ENCODE measurements at regions not wholly inside any gene's neighbourhood (a gene's known extent, or its start where the extent isn't known, plus 50 kb on each side); places are given as distances from the start of the nearest gene placed in this dataset.

DNA sequence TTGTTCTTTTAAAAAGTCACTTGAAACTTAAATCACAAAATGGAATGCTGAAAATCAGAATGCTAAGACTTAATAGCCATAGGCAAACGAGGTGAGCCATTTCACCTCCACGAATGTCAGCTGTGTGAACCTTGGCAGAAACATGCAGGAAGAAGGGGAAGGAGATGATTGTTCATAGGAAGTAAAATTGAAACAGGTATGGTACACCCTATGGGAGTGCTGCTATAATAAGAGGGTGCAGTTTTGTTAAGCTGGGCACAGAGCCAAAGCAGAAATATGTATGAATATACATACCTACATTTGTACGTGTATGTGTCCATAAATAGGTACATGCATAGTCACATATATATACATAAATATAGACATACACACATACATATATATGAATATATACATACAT is 51.0 kb upstream of the SPINK5 start:
- intact Hi-C loops (cut with DNase I), result no loop called here

DNA sequence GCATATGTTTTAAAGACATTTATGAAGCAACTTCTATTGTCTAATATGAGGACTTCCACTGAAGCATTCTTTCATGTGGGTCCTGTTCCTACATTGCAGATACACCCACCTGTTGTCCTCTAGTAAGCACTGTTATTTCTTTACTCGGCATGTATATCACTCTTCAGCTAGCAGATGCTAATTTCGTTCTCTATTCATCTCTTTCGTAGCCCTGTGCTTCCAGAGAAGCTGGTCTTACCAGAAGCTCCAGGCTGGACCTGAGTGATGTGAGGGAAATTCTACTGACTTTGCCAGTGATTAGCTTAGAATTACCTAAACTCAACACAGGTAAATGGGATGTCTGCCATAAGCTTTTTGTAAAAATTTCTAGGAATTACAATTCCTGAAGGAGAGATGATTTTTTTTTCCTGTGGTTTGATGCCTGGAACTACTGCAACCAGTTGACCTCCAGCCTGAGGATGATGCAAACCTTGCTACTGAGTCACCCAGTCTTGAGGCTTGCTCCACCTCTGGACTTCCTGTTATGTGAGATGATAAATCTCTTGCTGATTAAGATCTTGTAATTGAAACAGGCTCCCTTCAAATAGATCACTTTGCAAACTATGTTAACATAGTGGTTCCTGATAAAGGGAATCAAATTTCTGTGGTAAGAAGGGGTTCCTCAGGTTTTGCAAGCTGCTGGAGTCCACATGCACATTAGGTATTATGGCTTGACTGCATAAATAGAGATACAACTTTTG is 52.2 kb upstream of the SPINK5 start:
- DNase-seq, result no peak
- intact Hi-C loops (cut with DNase I), result no loop called here
- ATAC-seq (ENCODE audit: poor library complexity), result no peak

More for the DNA sequence above, 51.0 kb upstream of the SPINK5 start:
- ATAC-seq (ENCODE audit: poor library complexity) (no peak), DNase-seq (no peak)

GRCh38 chr5:148005788-148006520 is 57.8 kb upstream of the SPINK5 start:
- DNase-seq (no peak), ATAC-seq (ENCODE audit: poor library complexity) (no peak)
- intact Hi-C loops (cut with DNase I), result no loop called here

DNA sequence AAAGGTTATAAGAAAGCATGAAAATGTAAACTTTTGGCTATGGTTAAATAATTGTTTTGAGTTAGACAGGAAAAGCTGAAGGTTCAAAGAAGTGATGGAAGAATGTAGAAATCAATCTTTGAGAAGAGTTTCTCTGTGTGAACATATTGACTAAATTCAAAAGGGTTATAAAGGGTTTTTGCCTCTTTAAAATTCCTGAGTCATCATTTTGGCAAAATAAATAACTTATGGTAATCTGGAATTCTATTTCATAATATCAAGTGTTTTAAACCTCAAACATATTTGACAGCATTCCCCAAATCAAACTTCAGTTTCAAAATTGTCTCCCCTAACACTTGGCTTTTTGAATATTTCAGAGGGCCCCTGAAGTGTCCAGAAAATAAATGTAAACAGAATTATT is 60.6 kb upstream of the SPINK5 start:
- DNase-seq (no peak), ATAC-seq (ENCODE audit: poor library complexity) (no peak)
- intact Hi-C loops (cut with DNase I), result no loop called here

DNA sequence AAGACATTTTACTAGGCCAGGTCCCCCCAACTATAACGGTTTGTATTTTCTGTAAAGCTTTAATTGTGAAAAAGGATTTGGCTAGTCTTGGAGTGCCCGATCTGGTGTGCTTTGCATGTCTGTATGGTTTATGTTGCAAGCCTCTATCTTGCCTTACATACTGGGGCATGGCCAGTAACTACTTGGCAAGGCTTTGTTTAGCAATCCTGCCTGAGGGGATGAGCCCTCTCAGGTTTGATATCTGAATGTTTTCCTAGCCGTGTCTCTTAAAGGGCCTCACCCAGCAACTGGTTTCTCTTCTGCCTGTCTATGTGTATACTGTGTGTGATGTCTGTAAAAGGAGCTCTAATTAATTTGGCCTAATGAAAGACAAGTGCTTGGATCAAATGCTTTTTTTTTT is 61.3 kb upstream of the SPINK5 start:
- DNase-seq (no peak), ATAC-seq (ENCODE audit: poor library complexity) (no peak)
- intact Hi-C loops (cut with DNase I), result no loop called here

GRCh38 chr5:148000036-148000435 is 63.7 kb upstream of the SPINK5 start:
- ATAC-seq (ENCODE audit: poor library complexity) (no peak), DNase-seq (no peak)

DNA sequence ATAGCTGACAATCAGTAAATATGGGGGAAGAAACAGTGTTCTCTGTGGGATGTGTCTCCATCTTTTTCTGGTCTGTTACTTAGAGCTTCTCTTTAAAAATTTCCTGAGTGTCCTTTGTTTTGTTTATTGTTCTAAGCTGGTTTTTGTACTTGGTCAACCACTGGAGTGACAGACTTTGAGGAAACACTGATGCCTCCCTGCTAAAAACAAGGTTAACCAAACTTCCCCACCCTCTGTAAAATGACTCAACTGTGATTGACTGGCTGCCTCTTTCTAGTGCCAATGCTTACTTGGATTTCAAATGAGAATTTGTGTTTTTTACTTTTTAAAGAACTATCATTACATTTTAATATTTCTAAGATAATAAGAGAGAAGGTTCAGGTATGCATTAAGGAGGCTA is 65.1 kb upstream of the SPINK5 start:
- ATAC-seq (ENCODE audit: poor library complexity) (no peak), DNase-seq (no peak)
- intact Hi-C loops (cut with DNase I), result no loop called here

More at GRCh38 chr5:148000036-148000435, 63.7 kb upstream of the SPINK5 start:
- intact Hi-C loops (cut with DNase I), result no loop called here

- intact Hi-C loops (cut with DNase I), result no loop called here
- no peak for ATAC-seq (ENCODE audit: poor library complexity)
- DNase-seq, result no peak
Observed at GRCh38 chr5:147997486-147997885, 66.3 kb upstream of the SPINK5 start.

- DNase-seq (no peak), ATAC-seq (ENCODE audit: poor library complexity) (no peak)
- intact Hi-C loops (cut with DNase I), result no loop called here
Observed at GRCh38 chr5:147996379-147996778, 67.4 kb upstream of the SPINK5 start.

- intact Hi-C loops (cut with DNase I), result no loop called here
- ATAC-seq (ENCODE audit: poor library complexity), result no peak
Observed at GRCh38 chr5:147995846-147996245, 67.9 kb upstream of the SPINK5 start.

DNA sequence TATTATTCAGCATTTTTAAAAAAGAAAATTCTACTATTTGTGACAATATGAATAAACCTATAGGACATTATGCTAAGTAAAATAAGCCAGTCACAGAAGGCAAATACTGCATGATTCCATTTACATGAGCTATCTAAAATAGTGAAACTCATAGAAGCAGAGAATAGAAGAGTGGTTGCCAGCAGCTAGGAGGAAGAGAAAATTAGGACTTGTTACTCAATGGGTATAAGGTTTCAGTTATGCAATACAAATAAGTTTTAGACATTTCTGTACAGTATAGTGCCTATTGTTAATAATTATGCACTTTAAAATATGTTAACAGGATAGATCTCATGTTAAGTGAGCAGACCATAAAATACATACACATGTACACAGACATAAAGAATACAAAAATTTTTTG is 73.8 kb upstream of the SPINK5 start:
- no peak for ATAC-seq (ENCODE audit: poor library complexity)
- intact Hi-C loops (cut with DNase I), result no loop called here

More at GRCh38 chr5:147995846-147996245, 67.9 kb upstream of the SPINK5 start:
- DNase-seq, result no peak

GRCh38 chr5:147989239-147989638 is 74.5 kb upstream of the SPINK5 start:
- intact Hi-C loops (cut with DNase I), result no loop called here
- DNase-seq, result no peak
- no peak for ATAC-seq (ENCODE audit: poor library complexity)

More for the DNA sequence above, 73.8 kb upstream of the SPINK5 start:
- no peak for DNase-seq

GRCh38 chr5:147986134-147986757 is 77.5 kb upstream of the SPINK5 start:
- no peak for DNase-seq
- intact Hi-C loops (cut with DNase I), result no loop called here
- no peak for ATAC-seq (ENCODE audit: poor library complexity)

DNA sequence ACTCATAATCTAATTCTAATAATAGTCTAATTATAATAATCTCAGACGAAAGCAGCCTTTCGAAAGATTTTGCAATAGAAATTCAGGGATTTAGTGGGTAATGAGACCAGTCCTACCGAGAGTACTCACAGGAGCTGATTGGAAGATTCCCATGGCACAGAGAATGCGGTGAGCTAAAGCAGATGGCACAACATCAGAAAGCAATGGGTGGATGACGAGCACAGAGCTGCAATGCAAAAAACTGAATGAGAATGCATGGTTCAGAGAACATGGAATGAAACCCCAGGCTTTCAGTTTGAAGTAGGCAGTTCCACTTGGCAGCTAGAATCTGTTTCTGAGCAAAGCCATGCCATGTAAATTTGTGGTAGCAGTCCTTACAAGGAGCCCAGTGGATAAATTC is 78.2 kb upstream of the SPINK5 start:
- no peak for DNase-seq
- intact Hi-C loops (cut with DNase I), result no loop called here
- no peak for ATAC-seq (ENCODE audit: poor library complexity)

DNA sequence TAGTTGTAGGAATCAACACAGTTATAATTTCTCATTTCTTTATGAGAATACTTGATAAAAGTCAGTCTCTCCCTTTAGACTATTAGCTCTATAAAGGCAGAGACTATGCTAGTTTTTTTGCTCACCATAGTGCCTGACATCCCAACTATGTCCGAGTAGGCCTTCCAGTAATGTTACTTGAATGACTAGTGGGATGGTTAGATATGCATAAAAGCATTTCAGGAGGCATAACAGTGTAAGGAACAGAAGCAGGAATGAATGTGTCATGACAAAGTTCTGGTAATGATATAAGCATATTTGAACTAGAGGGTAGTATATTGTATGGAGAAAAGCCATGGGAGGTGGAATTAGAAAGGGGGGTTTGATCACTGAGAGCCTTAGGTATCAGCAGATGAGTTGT is 77.4 kb upstream of the C5orf46 start:
- intact Hi-C loops (cut with DNase I), result no loop called here
- DNase-seq (no peak), ATAC-seq (ENCODE audit: poor library complexity) (no peak)

- intact Hi-C loops (cut with DNase I), result no loop called here
- ATAC-seq (ENCODE audit: poor library complexity) (no peak), DNase-seq (no peak)
Observed at GRCh38 chr5:147981074-147981473, 74.7 kb upstream of the C5orf46 start.

GRCh38 chr5:147979761-147980160 is 73.4 kb upstream of the C5orf46 start:
- ATAC-seq (ENCODE audit: poor library complexity) (no peak), DNase-seq (no peak)
- intact Hi-C loops (cut with DNase I), result no loop called here

- DNase-seq (no peak), ATAC-seq (ENCODE audit: poor library complexity) (no peak)
- intact Hi-C loops (cut with DNase I), result no loop called here
Observed at GRCh38 chr5:147972076-147972840, 65.9 kb upstream of the C5orf46 start.

- no peak for DNase-seq
- intact Hi-C loops (cut with DNase I), result no loop called here
Observed at GRCh38 chr5:147971472-147971871, 65.1 kb upstream of the C5orf46 start.

More at GRCh38 chr5:147971472-147971871, 65.1 kb upstream of the C5orf46 start:
- ATAC-seq (ENCODE audit: poor library complexity), result no peak
